ENCODE measurements at regions not wholly inside any gene's neighbourhood (a gene's known extent, or its start where the extent isn't known, plus 50 kb on each side); places are given as distances from the start of the nearest gene placed in this dataset.

GRCh38 chr15:38002883-38003477 lies 68.5 kb downstream of the TMCO5A start:
- H3K18ac ChIP-seq (ENCODE audit: low read length): no peak overlapping the region
- H3K4me1 ChIP-seq (ENCODE audit: control insufficient read depth, low read depth, low read length): no peaks in the 10 kb centered on the region
- H3K9ac ChIP-seq (ENCODE audit: low read length): no peak overlapping the region
- H3K4ac ChIP-seq (ENCODE audit: low read depth, low read length): no peak overlapping the region
- H4K5ac ChIP-seq (ENCODE audit: low read length): no peak overlapping the region
- H3K27me3 ChIP-seq (ENCODE audit: insufficient read depth, low read length, poor library complexity): no peaks in the 10 kb centered on the region
- no peaks in the 10 kb centered on the region for H3K79me2 ChIP-seq (ENCODE audit: control insufficient read depth, insufficient read depth, low read length)
- no peaks in the 10 kb centered on the region for H3K79me1 ChIP-seq (ENCODE audit: low read length)
- WGBS (ENCODE audit: extremely low coverage, insufficient coverage, low lambda C conversion rate): no CpG with 5 or more reads among the region's 2 CpGs
- H3K23ac ChIP-seq (ENCODE audit: low read length): no peak overlapping the region
- no peak overlapping the region for H3K4me3 ChIP-seq (ENCODE audit: low read length)
- H3K4me2 ChIP-seq (ENCODE audit: low read length): no peak overlapping the region
- H2AK5ac ChIP-seq (ENCODE audit: low read length): no peak overlapping the region
- H2BK15ac ChIP-seq (replicated peaks; ENCODE audit: low read depth): no peak overlapping the region
- H2BK5ac ChIP-seq (ENCODE audit: low read length): no peak overlapping the region
- H3K36me3 ChIP-seq (ENCODE audit: control insufficient read depth, insufficient read depth, low read length): no peaks in the 10 kb centered on the region
- H3K56ac ChIP-seq (ENCODE audit: low read length): no peak overlapping the region
- no peak overlapping the region for H3K27ac ChIP-seq (ENCODE audit: low read depth, low read length)
- no peak overlapping the region for H4K8ac ChIP-seq (ENCODE audit: low read depth, low read length)
- peak; percentile 90 for DNase-seq
- H2BK120ac ChIP-seq (ENCODE audit: low read depth, low read length): no peak overlapping the region

DNA sequence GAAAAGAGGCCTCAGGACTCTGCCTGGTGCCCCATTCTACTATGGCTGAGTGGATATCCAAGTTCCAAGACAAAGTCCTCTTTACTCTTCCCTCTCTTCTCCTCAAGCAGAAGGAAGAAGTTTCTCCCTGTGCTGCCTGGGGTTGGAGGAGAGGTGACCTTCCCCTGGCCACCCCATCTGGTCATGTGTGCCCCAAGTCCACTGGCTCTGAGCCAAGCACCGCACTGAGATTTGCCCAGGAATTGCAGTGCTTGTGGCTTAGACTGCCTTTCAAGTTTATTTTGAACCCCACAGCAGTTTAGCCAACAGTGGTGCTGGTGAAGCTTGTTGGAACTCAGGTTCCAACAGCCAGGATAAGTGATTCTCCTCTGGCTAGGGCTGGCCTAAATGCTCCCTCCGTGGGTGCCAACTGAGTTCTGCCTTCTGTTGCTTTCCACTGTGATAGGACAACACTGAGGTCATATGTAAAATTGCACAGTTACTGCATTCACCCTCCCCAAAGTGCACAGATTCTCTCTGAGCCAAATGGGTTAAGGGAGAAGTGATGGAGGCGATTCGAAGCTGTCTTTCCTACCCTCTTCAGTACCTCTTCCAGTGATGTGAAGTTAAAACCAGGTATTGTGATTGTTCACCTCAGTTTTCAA lies 69.9 kb downstream of the TMCO5A start:
- Histone ChIP-seq H2AK5ac (ENCODE audit: low read length) (no peak overlapping the region), H3K4ac (ENCODE audit: low read depth, low read length) (no peak overlapping the region), H3K9ac (ENCODE audit: low read length) (no peak overlapping the region), H3K4me1 (ENCODE audit: control insufficient read depth, low read depth, low read length) (no peaks in the 10 kb centered on the region), H4K5ac (ENCODE audit: low read length) (no peak overlapping the region), H3K56ac (ENCODE audit: low read length) (no peak overlapping the region), H3K27ac (ENCODE audit: low read depth, low read length) (no peak overlapping the region), H3K36me3 (ENCODE audit: control insufficient read depth, insufficient read depth, low read length) (no peaks in the 10 kb centered on the region), H3K23ac (ENCODE audit: low read length) (no peak overlapping the region), H4K8ac (ENCODE audit: low read depth, low read length) (no peak overlapping the region), H3K27me3 (ENCODE audit: insufficient read depth, low read length, poor library complexity) (no peaks in the 10 kb centered on the region), H3K79me2 (ENCODE audit: control insufficient read depth, insufficient read depth, low read length) (no peaks in the 10 kb centered on the region), H3K4me2 (ENCODE audit: low read length) (no peak overlapping the region), H3K18ac (ENCODE audit: low read length) (no peak overlapping the region), H3K4me3 (ENCODE audit: low read length) (no peak overlapping the region), H2BK5ac (ENCODE audit: low read length) (no peak overlapping the region), H2BK120ac (ENCODE audit: low read depth, low read length) (no peak overlapping the region), H3K79me1 (ENCODE audit: low read length) (no peaks in the 10 kb centered on the region), H2BK15ac (replicated peaks; ENCODE audit: low read depth) (no peak overlapping the region)
- DNase-seq: no peak
- no CpG with 5 or more reads among the region's 4 CpGs for WGBS (ENCODE audit: extremely low coverage, insufficient coverage, low lambda C conversion rate)

- Histone ChIP-seq H2AK5ac (ENCODE audit: low read length) (no peak overlapping the region), H2BK15ac (replicated peaks; ENCODE audit: low read depth) (no peak overlapping the region), H2BK120ac (ENCODE audit: low read depth, low read length) (no peak overlapping the region), H3K23ac (ENCODE audit: low read length) (no peak overlapping the region), H3K79me2 (ENCODE audit: control insufficient read depth, insufficient read depth, low read length) (no peaks in the 10 kb centered on the region), H2BK5ac (ENCODE audit: low read length) (no peak overlapping the region), H4K8ac (ENCODE audit: low read depth, low read length) (no peak overlapping the region), H3K27me3 (ENCODE audit: insufficient read depth, low read length, poor library complexity) (no peaks in the 10 kb centered on the region), H3K18ac (ENCODE audit: low read length) (no peak overlapping the region), H3K36me3 (ENCODE audit: control insufficient read depth, insufficient read depth, low read length) (no peaks in the 10 kb centered on the region), H3K9ac (ENCODE audit: low read length) (no peak overlapping the region), H3K4me3 (ENCODE audit: low read length) (no peak overlapping the region), H3K4ac (ENCODE audit: low read depth, low read length) (no peak overlapping the region), H3K56ac (ENCODE audit: low read length) (no peak overlapping the region), H3K27ac (ENCODE audit: low read depth, low read length) (no peak overlapping the region), H3K4me1 (ENCODE audit: control insufficient read depth, low read depth, low read length) (no peaks in the 10 kb centered on the region), H3K4me2 (ENCODE audit: low read length) (no peak overlapping the region), H3K79me1 (ENCODE audit: low read length) (no peaks in the 10 kb centered on the region), H4K5ac (ENCODE audit: low read length) (no peak overlapping the region)
- WGBS (ENCODE audit: extremely low coverage, insufficient coverage, low lambda C conversion rate): 100% methylated on average over 1 of the region's 2 CpGs
- DNase-seq: no peak
Measured at GRCh38 chr15:38005953-38006808, 71.7 kb downstream of the TMCO5A start.

- Histone ChIP-seq H3K27me3 (ENCODE audit: insufficient read depth, low read length, poor library complexity) (no peaks in the 10 kb centered on the region), H3K23ac (ENCODE audit: low read length) (no peak overlapping the region)
- no CpG with 5 or more reads among the region's 6 CpGs for WGBS (ENCODE audit: extremely low coverage, insufficient coverage, low lambda C conversion rate)
Measured at GRCh38 chr15:38010395-38010794, 76.0 kb downstream of the TMCO5A start.

DNA sequence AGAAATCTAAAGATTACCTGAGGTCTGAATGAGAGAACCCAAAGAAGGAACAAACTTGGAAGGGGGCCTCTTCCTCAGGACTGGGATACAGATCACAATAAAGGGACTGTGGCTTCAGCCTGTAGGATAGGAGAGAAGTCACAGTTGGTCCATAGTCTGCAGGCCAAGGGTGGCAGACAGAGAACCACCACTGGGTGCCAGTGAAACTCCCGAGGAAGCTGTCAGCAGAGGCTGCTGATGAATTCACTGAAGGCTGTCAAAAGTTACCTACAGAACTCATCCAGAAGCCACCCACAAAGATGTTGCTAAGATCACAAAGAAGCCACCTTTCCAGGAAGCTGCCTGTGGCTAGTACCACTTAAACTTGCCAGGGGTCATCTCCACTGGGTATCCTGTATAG lies 78.5 kb downstream of the TMCO5A start:
- Histone ChIP-seq H4K5ac (ENCODE audit: low read length) (no peak overlapping the region), H3K4ac (ENCODE audit: low read depth, low read length) (no peak overlapping the region), H4K8ac (ENCODE audit: low read depth, low read length) (no peak overlapping the region), H3K27ac (ENCODE audit: low read depth, low read length) (no peak overlapping the region), H3K36me3 (ENCODE audit: control insufficient read depth, insufficient read depth, low read length) (no peaks in the 10 kb centered on the region), H3K4me1 (ENCODE audit: control insufficient read depth, low read depth, low read length) (peaks cover 2% of the 10 kb centered on the region), H3K9ac (ENCODE audit: low read length) (no peak overlapping the region), H3K56ac (ENCODE audit: low read length) (no peak overlapping the region), H3K4me3 (ENCODE audit: low read length) (no peak overlapping the region), H3K27me3 (ENCODE audit: insufficient read depth, low read length, poor library complexity) (no peaks in the 10 kb centered on the region), H2AK5ac (ENCODE audit: low read length) (no peak overlapping the region), H3K23ac (ENCODE audit: low read length) (no peak overlapping the region), H2BK120ac (ENCODE audit: low read depth, low read length) (no peak overlapping the region), H3K79me1 (ENCODE audit: low read length) (no peaks in the 10 kb centered on the region), H2BK15ac (replicated peaks; ENCODE audit: low read depth) (no peak overlapping the region), H3K4me2 (ENCODE audit: low read length) (no peak overlapping the region), H2BK5ac (ENCODE audit: low read length) (no peak overlapping the region), H3K79me2 (ENCODE audit: control insufficient read depth, insufficient read depth, low read length) (no peaks in the 10 kb centered on the region), H3K18ac (ENCODE audit: low read length) (no peak overlapping the region)
- no CpG with 5 or more reads among the region's 1 CpG for WGBS (ENCODE audit: extremely low coverage, insufficient coverage, low lambda C conversion rate)
- no peak for DNase-seq

More at GRCh38 chr15:38010395-38010794, 76.0 kb downstream of the TMCO5A start:
- peaks cover 2% of the 10 kb centered on the region for H3K4me1 ChIP-seq (ENCODE audit: control insufficient read depth, low read depth, low read length)
- H3K36me3 ChIP-seq (ENCODE audit: control insufficient read depth, insufficient read depth, low read length): no peaks in the 10 kb centered on the region
- no peak overlapping the region for H3K4ac ChIP-seq (ENCODE audit: low read depth, low read length)
- no peak overlapping the region for H3K9ac ChIP-seq (ENCODE audit: low read length)
- H3K79me2 ChIP-seq (ENCODE audit: control insufficient read depth, insufficient read depth, low read length): no peaks in the 10 kb centered on the region
- peak; percentile 40 for DNase-seq
- no peak overlapping the region for H3K18ac ChIP-seq (ENCODE audit: low read length)
- H4K8ac ChIP-seq (ENCODE audit: low read depth, low read length): no peak overlapping the region
- no peak overlapping the region for H3K27ac ChIP-seq (ENCODE audit: low read depth, low read length)
- H2AK5ac ChIP-seq (ENCODE audit: low read length): no peak overlapping the region
- no peak overlapping the region for H3K4me2 ChIP-seq (ENCODE audit: low read length)
- H3K56ac ChIP-seq (ENCODE audit: low read length): no peak overlapping the region
- no peak overlapping the region for H2BK15ac ChIP-seq (replicated peaks; ENCODE audit: low read depth)
- H2BK120ac ChIP-seq (ENCODE audit: low read depth, low read length): no peak overlapping the region
- no peak overlapping the region for H3K4me3 ChIP-seq (ENCODE audit: low read length)
- no peaks in the 10 kb centered on the region for H3K79me1 ChIP-seq (ENCODE audit: low read length)
- no peak overlapping the region for H2BK5ac ChIP-seq (ENCODE audit: low read length)
- H4K5ac ChIP-seq (ENCODE audit: low read length): no peak overlapping the region

Data from mesendoderm (in vitro differentiated cells).